A549 (cell line): ENCODE measurements at regions not wholly inside any gene's neighbourhood (a gene's known extent, or its start where the extent isn't known, plus 50 kb on each side); places are given as distances from the start of the nearest gene placed in this dataset.

Experiments used
- ATAC-seq, 2 experiments: fragments of 200-7000 bp in 1 of 2; fragments of >200 bp in 1 of 2; cut with Nextera tagmentation in 1 of 2; cut with Tn5 transposase in 1 of 2; 3 replicates each; pipeline versions ENCODE4 v1.8.0 to v1.9.1; 2018 to 2020; ENCODE audit warnings: mild to moderate bottlenecking in 1 of 2, moderate library complexity in 1 of 2
- CTCF ChIA-PET: fragments of 300-600 bp; sonication (Branson Sonifier 250); formaldehyde crosslinking; extraction: SDS; loops from one replicate; lab custom pipeline; 2021; ENCODE audit warnings: antibody characterized with exemption, inconsistent platforms; lab: Yijun Ruan, JAX
- POLR2A ChIA-PET: fragments of 350-600 bp; formaldehyde crosslinking; extraction: SDS; loops from one replicate; lab custom pipeline; 2021; ENCODE audit warnings: antibody characterized with exemption, inconsistent platforms; lab: Yijun Ruan, JAX
- DNase-seq, 2 experiments: peaks; one replicate each; pipeline versions ENCODE4 v3.0.0 to v3.0.0-alpha.2; 2011 to 2016; ENCODE audit warnings: low read depth in 1 of 2, low spot score in 1 of 2
- FAIRE-seq: peaks from 2 replicates; lab custom pipeline; 2011; peaks lifted over from hg19 to GRCh38; lab: Jason Lieb, UNC
- H3K27ac ChIP-seq, 2 experiments: fragments of >200 bp; sonication (Bioruptor Twin); formaldehyde crosslinking; 3 replicates each; pipeline ENCODE4 v1.5.1; 2016 to 2017
- H3K4me1 ChIP-seq: fragments of >200 bp; sonication (Bioruptor Twin); formaldehyde crosslinking; 3 replicates; pipeline ENCODE4 v1.6.1; 2016
- H3K4me2 ChIP-seq: fragments of >200 bp; sonication (Bioruptor Twin); formaldehyde crosslinking; 3 replicates; pipeline ENCODE4 v1.6.1; 2016
- H3K4me3 ChIP-seq: fragments of >200 bp; sonication (Bioruptor Twin); formaldehyde crosslinking; 3 replicates; pipeline ENCODE4 v1.5.1; 2016
- H3K9me3 ChIP-seq: fragments of >200 bp; sonication (Bioruptor Twin); formaldehyde crosslinking; 3 replicates; pipeline ENCODE4 v1.6.1; 2016
- CEBPB ChIP-seq, 2 experiments: fragments of >200 bp in 1 of 2; sonication (Bioruptor Twin) in 1 of 2; formaldehyde crosslinking in 1 of 2; IDR thresholded peaks; 2 replicates each; pipeline ENCODE4 v1.6.1; 2012 to 2016
- CHD4 ChIP-seq: fragments of 200-600 bp; sonication (generic); IDR thresholded peaks from 2 replicates; pipeline ENCODE4 v1.6.1; 2016; ENCODE audit warnings: antibody characterized with exemption, mild to moderate bottlenecking, borderline replicate concordance
- CTCF ChIP-seq: fragments of >200 bp; sonication (Bioruptor Twin); formaldehyde crosslinking; IDR thresholded peaks from 3 replicates; pipeline ENCODE4 v1.5.1; 2016
- EHF ChIP-seq: fragments of 250-450 bp; sonication (Bioruptor Pico); IDR thresholded peaks from 2 replicates; pipeline ENCODE4 v1.5.0; 2020; ENCODE audit warnings: mild to moderate bottlenecking
- EHMT2 ChIP-seq: fragments of 200-600 bp; sonication (generic); IDR thresholded peaks from 2 replicates; pipeline ENCODE4 v1.6.1; 2016; ENCODE audit warnings: antibody characterized with exemption, low read depth, mild to moderate bottlenecking, moderate library complexity
- EP300 ChIP-seq, 2 experiments: fragments of >200 bp; sonication (Bioruptor Twin); formaldehyde crosslinking; IDR thresholded peaks; 2 replicates in 1 of 2; 3 replicates in 1 of 2; pipeline ENCODE4 v1.6.1; 2016 to 2017
- HEYL ChIP-seq: fragments of 250-450 bp; sonication (Bioruptor Pico); IDR thresholded peaks from 2 replicates; pipeline ENCODE4 v1.8.0; 2021; ENCODE audit warnings: mild to moderate bottlenecking, moderate library complexity
- HOXA7 ChIP-seq: fragments of 250-450 bp; sonication (Bioruptor Pico); IDR thresholded peaks from 2 replicates; pipeline ENCODE4 v1.5.0; 2020; ENCODE audit warnings: mild to moderate bottlenecking, moderate library complexity
- HOXB5 ChIP-seq: fragments of 250-450 bp; sonication (Bioruptor Pico); IDR thresholded peaks from 2 replicates; pipeline ENCODE4 v1.5.0; 2020; ENCODE audit warnings: mild to moderate bottlenecking, moderate library complexity
- KDM5A ChIP-seq: fragments of 200-600 bp; sonication (generic); IDR thresholded peaks from 2 replicates; pipeline ENCODE4 v1.6.1; 2016; ENCODE audit warnings: antibody characterized with exemption, mild to moderate bottlenecking
- MAZ ChIP-seq: fragments of 150-350 bp; IDR thresholded peaks from 2 replicates; pipeline ENCODE4 v1.6.1; 2014; ENCODE audit warnings: antibody characterized with exemption, low read depth, low read length, borderline replicate concordance
- NPAS2 ChIP-seq: fragments of 250-450 bp; sonication (Bioruptor Pico); IDR thresholded peaks from 2 replicates; pipeline ENCODE4 v1.8.0; 2022; ENCODE audit warnings: mild to moderate bottlenecking, moderate library complexity, borderline replicate concordance
- POLR2AphosphoS2 ChIP-seq: conservative IDR thresholded peaks from 2 replicates; pipeline ENCODE4 v1.6.1; 2012; ENCODE audit warnings: low read length, improper control_type of control experiment, inconsistent platforms
- RCOR1 ChIP-seq: fragments of 150-350 bp; IDR thresholded peaks from 2 replicates; pipeline ENCODE4 v1.6.1; 2014; ENCODE audit warnings: antibody characterized with exemption, low read length, low read depth
- TFCP2L1 ChIP-seq: fragments of 250-450 bp; sonication (Bioruptor Pico); IDR thresholded peaks from 2 replicates; pipeline ENCODE4 v1.5.0; 2021; ENCODE audit warnings: mild to moderate bottlenecking
- TP53 ChIP-seq: fragments of 250-450 bp; sonication (Bioruptor Pico); IDR thresholded peaks from 2 replicates; pipeline ENCODE4 v1.5.0; 2021; ENCODE audit warnings: mild to moderate bottlenecking, moderate library complexity
- USF2 ChIP-seq: fragments of 450-650 bp; IDR thresholded peaks from 2 replicates; pipeline ENCODE4 v1.6.1; 2014; ENCODE audit warnings: antibody characterized with exemption
- WGBS: methylation state at CpG from one replicate; pipeline ENCODE4 v1.1.6; 2017; ENCODE audit errors: missing lambda C conversion rate; 5-methylcytosine and 5-hydroxymethylcytosine counted together
- TF ChIP-seq, protein P1 (sequence below): fragments of 200-600 bp; sonication (generic); IDR thresholded peaks from 2 replicates; pipeline ENCODE4 v1.6.1; 2016; ENCODE audit warnings: antibody characterized with exemption, mild to moderate bottlenecking, moderate library complexity
- TF ChIP-seq, protein P2 (sequence below): IDR thresholded peaks from 2 replicates; pipeline ENCODE4 v1.6.1; 2012

- no peak overlapping the region for H3K27ac ChIP-seq
- no peak overlapping the region for H3K4me3 ChIP-seq
- 29% methylated on average over 2 of the region's 2 CpGs for WGBS
- no peak for FAIRE-seq
- no peaks in the 10 kb centered on the region for H3K4me1 ChIP-seq
- no peak for DNase-seq
- TF ChIP-seq POLR2AphosphoS2 (no peak), CHD4 (no peak), KDM5A (no peak), TP53 (no peak), CTCF (no peak), RCOR1 (no peak)
- TF ChIP-seq, protein P1, sequence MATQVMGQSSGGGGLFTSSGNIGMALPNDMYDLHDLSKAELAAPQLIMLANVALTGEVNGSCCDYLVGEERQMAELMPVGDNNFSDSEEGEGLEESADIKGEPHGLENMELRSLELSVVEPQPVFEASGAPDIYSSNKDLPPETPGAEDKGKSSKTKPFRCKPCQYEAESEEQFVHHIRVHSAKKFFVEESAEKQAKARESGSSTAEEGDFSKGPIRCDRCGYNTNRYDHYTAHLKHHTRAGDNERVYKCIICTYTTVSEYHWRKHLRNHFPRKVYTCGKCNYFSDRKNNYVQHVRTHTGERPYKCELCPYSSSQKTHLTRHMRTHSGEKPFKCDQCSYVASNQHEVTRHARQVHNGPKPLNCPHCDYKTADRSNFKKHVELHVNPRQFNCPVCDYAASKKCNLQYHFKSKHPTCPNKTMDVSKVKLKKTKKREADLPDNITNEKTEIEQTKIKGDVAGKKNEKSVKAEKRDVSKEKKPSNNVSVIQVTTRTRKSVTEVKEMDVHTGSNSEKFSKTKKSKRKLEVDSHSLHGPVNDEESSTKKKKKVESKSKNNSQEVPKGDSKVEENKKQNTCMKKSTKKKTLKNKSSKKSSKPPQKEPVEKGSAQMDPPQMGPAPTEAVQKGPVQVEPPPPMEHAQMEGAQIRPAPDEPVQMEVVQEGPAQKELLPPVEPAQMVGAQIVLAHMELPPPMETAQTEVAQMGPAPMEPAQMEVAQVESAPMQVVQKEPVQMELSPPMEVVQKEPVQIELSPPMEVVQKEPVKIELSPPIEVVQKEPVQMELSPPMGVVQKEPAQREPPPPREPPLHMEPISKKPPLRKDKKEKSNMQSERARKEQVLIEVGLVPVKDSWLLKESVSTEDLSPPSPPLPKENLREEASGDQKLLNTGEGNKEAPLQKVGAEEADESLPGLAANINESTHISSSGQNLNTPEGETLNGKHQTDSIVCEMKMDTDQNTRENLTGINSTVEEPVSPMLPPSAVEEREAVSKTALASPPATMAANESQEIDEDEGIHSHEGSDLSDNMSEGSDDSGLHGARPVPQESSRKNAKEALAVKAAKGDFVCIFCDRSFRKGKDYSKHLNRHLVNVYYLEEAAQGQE, result no peak
- no peaks in the 10 kb centered on the region for H3K9me3 ChIP-seq
- POLR2A ChIA-PET, result no interaction called here
- CTCF ChIA-PET, result no interaction called here
- no peak for ATAC-seq
- H3K4me2 ChIP-seq, result no peak overlapping the region
Observed at GRCh38 chr11:15687342-15687741, 572.6 kb downstream of the INSC start.

- no peak overlapping the region for H3K4me2 ChIP-seq
- no peak overlapping the region for H3K4me3 ChIP-seq
- FAIRE-seq (no peak), ATAC-seq (no peak), DNase-seq (no peak)
- ChIA-PET POLR2A (no interaction called here), CTCF (no interaction called here)
- H3K27ac ChIP-seq, result no peak overlapping the region
- TF ChIP-seq TFCP2L1 (no peak), CEBPB (IDR thresholded peaks at IDR 0.05) (no peak), EHF (CRISPR knock-in tag) (no peak), USF2 (no peak), HOXB5 (CRISPR knock-in tag) (no peak)
- 27% methylated on average over 4 of the region's 4 CpGs for WGBS
- H3K9me3 ChIP-seq, result no peaks in the 10 kb centered on the region
- H3K4me1 ChIP-seq, result no peaks in the 10 kb centered on the region
Observed at GRCh38 chr11:15688351-15688792, 573.6 kb downstream of the INSC start.

- CTCF ChIA-PET, result no interaction called here
- 32% methylated on average over 3 of the region's 3 CpGs for WGBS
- Histone ChIP-seq H3K9me3 (no peaks in the 10 kb centered on the region), H3K4me3 (no peak overlapping the region), H3K4me1 (no peaks in the 10 kb centered on the region), H3K27ac (no peak overlapping the region), H3K4me2 (no peak overlapping the region)
- ATAC-seq (no peak), FAIRE-seq (no peak), DNase-seq (no peak)
- TF ChIP-seq EP300 (IDR thresholded peaks at IDR 0.05) (no peak), HOXB5 (CRISPR knock-in tag) (no peak), EHMT2 (no peak), HOXA7 (no peak), KDM5A (no peak), NPAS2 (CRISPR knock-in tag) (no peak), HEYL (CRISPR knock-in tag) (no peak), MAZ (no peak)
- TF ChIP-seq, protein P2, sequence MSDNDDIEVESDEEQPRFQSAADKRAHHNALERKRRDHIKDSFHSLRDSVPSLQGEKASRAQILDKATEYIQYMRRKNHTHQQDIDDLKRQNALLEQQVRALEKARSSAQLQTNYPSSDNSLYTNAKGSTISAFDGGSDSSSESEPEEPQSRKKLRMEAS, result no peak
- POLR2A ChIA-PET, result no interaction called here
Observed at GRCh38 chr11:15690320-15690719, 575.6 kb downstream of the INSC start.
